Bronchial epithelial cell (primary cell): ENCODE measurements at regions not wholly inside any gene's neighbourhood (a gene's known extent, or its start where the extent isn't known, plus 50 kb on each side); places are given as distances from the start of the nearest gene placed in this dataset.

Experiments used
- DNase-seq: peaks from one replicate; pipeline ENCODE4 v3.0.0-alpha.2; 2010; ENCODE audit warnings: low read depth
- FAIRE-seq: peaks from 2 replicates; lab custom pipeline; 2011; peaks lifted over from hg19 to GRCh38; lab: Jason Lieb, UNC
- H3K27me3 ChIP-seq: 2 replicates; pipeline ENCODE4 v1.5.1; 2011; ENCODE audit warnings: low read length; ENCODE audit not compliant: control insufficient read depth, insufficient read depth
- H3K36me3 ChIP-seq: 2 replicates; pipeline ENCODE4 v1.5.1; 2011; ENCODE audit warnings: low read length; ENCODE audit not compliant: control insufficient read depth, insufficient read depth
- H3K4me3 ChIP-seq: 2 replicates; pipeline ENCODE4 v1.5.1; 2011; ENCODE audit warnings: mild to moderate bottlenecking, low read depth, low read length, control low read depth
- CTCF ChIP-seq: IDR thresholded peaks from 2 replicates; pipeline ENCODE4 v1.5.1; 2011; ENCODE audit warnings: mild to moderate bottlenecking, moderate library complexity, low read length, control low read depth, inconsistent platforms; ENCODE audit not compliant: insufficient read depth, severe bottlenecking

DNA sequence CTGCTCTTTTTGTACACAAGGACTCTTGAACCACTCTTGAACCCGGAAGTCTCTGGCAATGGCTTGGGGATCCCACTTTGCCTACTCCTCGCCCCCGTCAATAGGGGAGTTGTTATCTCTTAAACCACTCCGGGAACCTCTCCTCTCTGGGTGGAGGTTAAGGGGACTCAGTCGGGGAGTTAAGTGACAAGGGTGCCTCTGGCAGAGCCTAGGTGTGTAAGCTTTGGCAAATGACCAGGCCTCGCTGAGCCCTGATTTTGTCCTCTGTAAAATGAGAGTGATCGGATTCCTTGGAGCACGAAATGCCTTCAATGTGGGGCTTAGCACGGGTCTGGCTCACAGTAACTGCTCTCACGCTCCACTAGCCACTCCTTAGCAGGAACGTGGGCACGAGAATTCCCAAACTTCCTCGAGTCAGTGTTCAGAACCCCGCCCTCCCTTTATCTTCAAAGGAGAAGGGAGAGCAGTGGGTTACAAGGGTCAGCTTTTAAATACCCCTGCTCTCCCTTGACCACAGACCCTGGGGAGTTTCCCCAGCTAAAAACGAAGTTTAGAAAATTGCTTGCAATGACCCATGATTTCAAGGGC, 193.3 kb downstream of the KATNAL1 start:
- TF ChIP-seq CTCF, result no peak
- H3K27me3 ChIP-seq, result no peaks in the 10 kb centered on the region
- FAIRE-seq (no peak), DNase-seq (peak; percentile 13)
- peak overlapping the region; percentile 44 for H3K4me3 ChIP-seq
- H3K36me3 ChIP-seq, result no peaks in the 10 kb centered on the region

GRCh38 chr13:30113551-30113950, 193.8 kb downstream of the KATNAL1 start:
- Histone ChIP-seq H3K4me3 (no peak overlapping the region), H3K36me3 (no peaks in the 10 kb centered on the region), H3K27me3 (no peaks in the 10 kb centered on the region)
- no peak for TF ChIP-seq CTCF
- no peak for FAIRE-seq
- no peak for DNase-seq

- no peak for FAIRE-seq
- Histone ChIP-seq H3K4me3 (no peak overlapping the region), H3K36me3 (no peaks in the 10 kb centered on the region), H3K27me3 (no peaks in the 10 kb centered on the region)
- peak; percentile 76 for DNase-seq
- peak; percentile 96 for TF ChIP-seq CTCF
Measured at GRCh38 chr13:30112602-30113435, 194.5 kb downstream of the KATNAL1 start.

- no peak for DNase-seq
- FAIRE-seq, result no peak
- no peaks in the 10 kb centered on the region for H3K27me3 ChIP-seq
- H3K4me3 ChIP-seq, result no peak overlapping the region
- TF ChIP-seq CTCF, result peak; percentile 46
- H3K36me3 ChIP-seq, result no peaks in the 10 kb centered on the region
Measured at GRCh38 chr13:30111810-30112209, 195.5 kb downstream of the KATNAL1 start.

DNA sequence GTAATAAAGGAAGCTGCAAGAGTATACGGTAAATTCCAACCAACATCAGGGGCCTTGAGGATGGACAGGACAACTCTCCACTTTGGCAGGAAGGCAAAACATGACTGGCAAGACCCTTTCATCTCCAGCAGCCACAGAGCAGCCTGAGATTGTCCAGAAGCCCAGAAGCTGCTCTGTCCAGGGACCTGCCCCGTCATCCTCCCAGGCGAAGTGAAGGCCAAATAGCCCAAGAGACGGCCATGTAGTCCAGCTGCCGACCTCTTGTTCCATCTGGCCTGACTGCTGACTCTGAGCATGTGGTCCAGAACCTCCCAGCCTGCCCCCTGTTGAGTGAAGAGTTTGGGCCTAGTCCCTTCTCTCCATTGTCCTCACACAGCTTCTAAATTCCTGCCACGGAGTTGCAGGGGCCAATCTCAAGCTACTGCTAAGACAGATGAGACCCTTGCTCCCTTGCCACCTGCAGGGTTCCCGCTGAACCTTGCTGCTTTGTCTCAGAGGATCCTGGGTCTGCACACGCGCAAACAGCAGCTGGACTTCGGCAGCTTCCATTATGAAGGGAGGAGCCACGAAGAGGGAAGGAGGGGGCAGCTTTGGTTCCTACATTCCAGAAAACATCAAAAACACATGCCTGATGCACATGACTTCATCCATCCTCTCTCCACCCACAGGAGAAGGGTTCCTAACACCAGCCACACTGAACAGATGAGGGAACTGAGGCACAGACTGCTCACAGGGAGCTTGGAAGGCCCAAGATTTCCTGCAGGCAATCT, 196.9 kb downstream of the KATNAL1 start:
- FAIRE-seq (peak; percentile 36), DNase-seq (no peak)
- Histone ChIP-seq H3K27me3 (no peaks in the 10 kb centered on the region), H3K4me3 (no peak overlapping the region), H3K36me3 (no peaks in the 10 kb centered on the region)
- no peak for TF ChIP-seq CTCF
